ENCODE measurements at regions not wholly inside any gene's neighbourhood (a gene's known extent, or its start where the extent isn't known, plus 50 kb on each side); places are given as distances from the start of the nearest gene placed in this dataset. TPM values are rescaled to one million over a fixed set of nuclear protein-coding genes. Genes with fewer than 3 reads are reported as not detected.
"Not testable (repeated sequence)": the region's sequence is repeated elsewhere in the genome, so short reads cannot be mapped to it uniquely, and the experiment has no call there.

DNA sequence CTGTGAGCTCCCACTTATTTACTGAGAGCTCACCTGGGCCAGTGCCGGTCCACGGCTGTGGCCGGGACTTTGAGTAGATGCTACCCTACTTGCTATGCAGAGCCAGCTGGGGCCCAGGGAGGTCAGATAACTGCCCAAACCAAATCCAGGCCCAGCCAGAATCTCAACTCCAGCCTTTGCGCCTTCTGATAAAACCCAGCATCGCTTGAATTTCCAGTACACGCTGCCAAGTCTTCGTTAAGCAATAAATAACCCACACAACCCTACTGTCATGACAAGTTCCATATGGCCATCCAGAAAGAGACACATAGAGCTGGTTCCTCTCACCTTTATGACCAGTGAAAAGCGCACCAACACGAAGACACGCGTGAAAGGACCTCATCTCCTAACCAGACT, 55.6 kb upstream of the SPN start:
- Mint-ChIP-seq H3K4me3 (peak overlapping the region; percentile 6), H3K4me1 (ENCODE audit: unreplicated experiment) (peaks cover 25% of the 10 kb centered on the region), H3K27ac (peak overlapping the region; percentile 35)
- H3K9me3 Mint-ChIP-seq; H3K36me3 Mint-ChIP-seq; H3K27me3 Mint-ChIP-seq; DNase-seq (ENCODE audit: extremely low spot score, unreplicated experiment): not testable (repeated sequence)

DNA sequence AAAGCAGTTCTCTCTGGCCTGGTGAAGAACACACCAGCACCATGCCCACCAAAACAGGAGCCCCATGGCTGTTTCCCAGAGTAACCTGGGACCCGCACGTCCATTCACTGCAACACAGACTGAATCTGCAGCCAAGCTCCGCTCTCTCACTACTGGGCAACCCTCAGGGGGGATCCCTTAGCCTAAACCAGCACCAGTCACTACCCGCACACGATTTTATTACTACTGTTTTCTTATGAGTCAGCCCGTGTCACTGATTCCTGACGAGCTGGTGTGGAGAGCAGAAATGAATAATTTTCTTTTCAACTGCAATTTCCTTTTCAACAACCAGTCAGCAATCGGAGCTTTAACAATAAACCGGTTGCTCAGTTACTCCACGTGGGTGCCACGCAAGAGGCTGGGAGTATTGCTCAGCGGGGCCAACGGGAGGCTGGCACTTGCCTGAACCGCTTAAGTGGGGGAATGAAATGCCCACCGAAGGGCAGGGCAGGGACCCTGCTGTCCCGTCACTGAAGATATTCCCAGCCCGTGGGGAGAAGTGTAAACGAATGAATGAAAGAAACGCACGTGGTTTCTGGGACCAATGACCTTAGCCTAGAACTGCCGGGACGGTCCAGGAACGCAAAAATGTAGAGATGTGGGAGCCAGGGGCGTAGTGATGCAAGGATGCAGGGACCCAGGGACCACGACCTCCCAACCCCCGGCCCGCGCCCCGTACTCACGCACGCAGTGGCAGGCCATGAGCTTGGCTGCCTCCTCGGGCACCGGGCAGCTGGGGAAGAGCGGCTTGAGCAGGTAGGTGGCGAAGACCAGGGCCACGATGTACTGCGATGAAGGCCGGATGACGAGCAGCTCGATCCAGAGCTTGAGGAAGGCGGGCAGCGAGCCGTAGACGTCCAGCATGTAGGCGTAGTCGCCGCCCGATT, 50.4 kb upstream of the SPN start:
- not testable (repeated sequence) for H3K9me3 Mint-ChIP-seq; H3K36me3 Mint-ChIP-seq; DNase-seq (ENCODE audit: extremely low spot score, unreplicated experiment); H3K27me3 Mint-ChIP-seq
- Mint-ChIP-seq H3K4me1 (ENCODE audit: unreplicated experiment) (peaks cover 20% of the 10 kb centered on the region), H3K4me3 (peak overlapping the region; percentile 92), H3K27ac (peak overlapping the region; percentile 96)

Small RNA genes in the stretch of these regions (microRNA-seq; reads per million reads assigned to microRNA genes)
- not detected for gene MIR3680-2

Measured in type B pancreatic cell (in vitro differentiated cells).